Endodermal cell (in vitro differentiated cells): ENCODE measurements at regions not wholly inside any gene's neighbourhood (a gene's known extent, or its start where the extent isn't known, plus 50 kb on each side); places are given as distances from the start of the nearest gene placed in this dataset.

Source experiments
- DNase-seq: peaks from one replicate; pipeline ENCODE4 v3.0.0-alpha.2; 2017
- H3K27ac ChIP-seq: 2 replicates; pipeline ENCODE4 v1.5.1; 2013; ENCODE audit warnings: mild to moderate bottlenecking, low read depth, low read length, moderate library complexity
- H3K27me3 ChIP-seq: 2 replicates; pipeline ENCODE4 v1.6.1; 2013; ENCODE audit warnings: mild to moderate bottlenecking, low read length, moderate library complexity; ENCODE audit not compliant: insufficient read depth, control insufficient read depth, poor library complexity, severe bottlenecking
- H3K36me3 ChIP-seq: 2 replicates; pipeline ENCODE4 v1.7.0; 2013; ENCODE audit warnings: mild to moderate bottlenecking, low read length, moderate library complexity; ENCODE audit not compliant: control insufficient read depth, insufficient read depth
- H3K4me1 ChIP-seq: one replicate; pipeline ENCODE4 v1.7.0; 2013; ENCODE audit warnings: low read length; ENCODE audit not compliant: control insufficient read depth, insufficient read depth
- H3K4me3 ChIP-seq: 2 replicates; pipeline ENCODE4 v1.5.1; 2013; ENCODE audit warnings: mild to moderate bottlenecking, low read length, moderate library complexity
- H3K9ac ChIP-seq: 2 replicates; pipeline ENCODE4 v1.6.1; 2013; ENCODE audit warnings: mild to moderate bottlenecking, low read length, moderate library complexity; ENCODE audit not compliant: poor library complexity, severe bottlenecking; ENCODE audit errors: extremely low read depth
- H3K9me3 ChIP-seq: 2 replicates; pipeline ENCODE4 v1.6.1; 2013; ENCODE audit warnings: mild to moderate bottlenecking, low read length, moderate library complexity; ENCODE audit not compliant: control insufficient read depth
- H3K27ac Mint-ChIP-seq: 2 replicates; pipeline ENCODE4 v1.8.0; 2020; ENCODE audit warnings: mixed read lengths
- H3K27me3 Mint-ChIP-seq: 2 replicates; pipeline ENCODE4 v1.8.0; 2021; ENCODE audit warnings: mild to moderate bottlenecking, mixed read lengths; ENCODE audit not compliant: insufficient read depth
- H3K36me3 Mint-ChIP-seq: 2 replicates; pipeline ENCODE4 v1.8.0; 2020; ENCODE audit warnings: low read depth, mixed read lengths
- H3K4me1 Mint-ChIP-seq: 2 replicates; pipeline ENCODE4 v1.8.0; 2020; ENCODE audit warnings: mixed read lengths
- H3K4me3 Mint-ChIP-seq: 2 replicates; pipeline ENCODE4 v1.8.0; 2020; ENCODE audit warnings: mild to moderate bottlenecking, moderate library complexity, mixed read lengths
- H3K9me3 Mint-ChIP-seq: 2 replicates; pipeline ENCODE4 v1.8.0; 2020; ENCODE audit warnings: mild to moderate bottlenecking, mixed read lengths
- WGBS, 2 experiments: methylation state at CpG; one replicate each; pipeline versions ENCODE4 v1.1.5 to v1.1.7; 2013; ENCODE audit warnings: missing lambda C conversion rate in 2 of 2, mixed read lengths in 1 of 2; ENCODE audit not compliant: insufficient coverage in 1 of 2, insufficient read length in 1 of 2; 5-methylcytosine and 5-hydroxymethylcytosine counted together
- TF ChIP-seq, protein P1 (sequence below): fragments of 200-600 bp; sonication (generic); conservative IDR thresholded peaks from 2 replicates; pipeline ENCODE4 v1.5.0; 2021; ENCODE audit warnings: antibody characterized with exemption, mild to moderate bottlenecking

DNA sequence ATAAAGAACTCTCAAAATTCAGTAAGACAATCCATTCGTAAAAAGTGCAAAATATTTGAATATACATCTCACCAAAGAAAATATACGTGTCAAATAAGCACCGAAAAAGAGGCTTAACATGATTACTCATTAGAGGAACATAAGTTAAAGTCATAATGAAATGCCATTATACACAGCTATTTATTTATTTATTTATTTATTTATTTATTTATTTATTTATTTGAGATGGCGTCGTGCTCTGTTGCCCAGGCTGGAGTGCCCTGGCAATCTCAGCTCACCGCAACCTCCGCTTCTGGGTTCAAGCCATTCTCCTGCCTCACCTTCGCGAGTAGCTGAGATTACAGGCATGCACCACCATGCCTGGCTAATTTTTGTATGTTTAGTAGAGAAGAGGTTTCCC lies 203.6 kb upstream of the UBASH3B start:
- Histone ChIP-seq H3K27ac (no peak overlapping the region), H3K27me3 (no peaks in the 10 kb centered on the region), H3K36me3 (no peaks in the 10 kb centered on the region), H3K4me3 (no peak overlapping the region), H3K9ac (no peak overlapping the region), H3K9me3 (no peaks in the 10 kb centered on the region), H3K4me1 (no peaks in the 10 kb centered on the region)
- no peak for DNase-seq
- WGBS, 2 experiments, result 98 to 100% methylated on average over 1 to 9 of the region's 9 CpGs
- H3K27ac Mint-ChIP-seq, result no peak overlapping the region
- H3K9me3 Mint-ChIP-seq, result no peaks in the 10 kb centered on the region
- TF ChIP-seq, protein P1, sequence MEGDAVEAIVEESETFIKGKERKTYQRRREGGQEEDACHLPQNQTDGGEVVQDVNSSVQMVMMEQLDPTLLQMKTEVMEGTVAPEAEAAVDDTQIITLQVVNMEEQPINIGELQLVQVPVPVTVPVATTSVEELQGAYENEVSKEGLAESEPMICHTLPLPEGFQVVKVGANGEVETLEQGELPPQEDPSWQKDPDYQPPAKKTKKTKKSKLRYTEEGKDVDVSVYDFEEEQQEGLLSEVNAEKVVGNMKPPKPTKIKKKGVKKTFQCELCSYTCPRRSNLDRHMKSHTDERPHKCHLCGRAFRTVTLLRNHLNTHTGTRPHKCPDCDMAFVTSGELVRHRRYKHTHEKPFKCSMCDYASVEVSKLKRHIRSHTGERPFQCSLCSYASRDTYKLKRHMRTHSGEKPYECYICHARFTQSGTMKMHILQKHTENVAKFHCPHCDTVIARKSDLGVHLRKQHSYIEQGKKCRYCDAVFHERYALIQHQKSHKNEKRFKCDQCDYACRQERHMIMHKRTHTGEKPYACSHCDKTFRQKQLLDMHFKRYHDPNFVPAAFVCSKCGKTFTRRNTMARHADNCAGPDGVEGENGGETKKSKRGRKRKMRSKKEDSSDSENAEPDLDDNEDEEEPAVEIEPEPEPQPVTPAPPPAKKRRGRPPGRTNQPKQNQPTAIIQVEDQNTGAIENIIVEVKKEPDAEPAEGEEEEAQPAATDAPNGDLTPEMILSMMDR, result no peak
- H3K4me1 Mint-ChIP-seq, result no peaks in the 10 kb centered on the region
- H3K4me3 Mint-ChIP-seq, result no peak overlapping the region
- no peaks in the 10 kb centered on the region for H3K36me3 Mint-ChIP-seq
- no peaks in the 10 kb centered on the region for H3K27me3 Mint-ChIP-seq

- Histone ChIP-seq H3K4me1 (no peaks in the 10 kb centered on the region), H3K9ac (no peak overlapping the region), H3K27me3 (no peaks in the 10 kb centered on the region), H3K36me3 (no peaks in the 10 kb centered on the region), H3K4me3 (no peak overlapping the region), H3K9me3 (no peaks in the 10 kb centered on the region), H3K27ac (peak overlapping the region; percentile 93)
- Mint-ChIP-seq H3K36me3 (no peaks in the 10 kb centered on the region), H3K27ac (no peak overlapping the region), H3K9me3 (no peaks in the 10 kb centered on the region), H3K27me3 (no peaks in the 10 kb centered on the region), H3K4me1 (peaks cover 13% of the 10 kb centered on the region), H3K4me3 (no peak overlapping the region)
- no peak for DNase-seq
- 28 to 43% methylated on average over 2 to 3 of the region's 3 CpGs for WGBS, 2 experiments
- TF ChIP-seq, protein P1, result no peak
These were observed 213.9 kb upstream of the UBASH3B start for GRCh38 chr11:122441666-122442035.

DNA sequence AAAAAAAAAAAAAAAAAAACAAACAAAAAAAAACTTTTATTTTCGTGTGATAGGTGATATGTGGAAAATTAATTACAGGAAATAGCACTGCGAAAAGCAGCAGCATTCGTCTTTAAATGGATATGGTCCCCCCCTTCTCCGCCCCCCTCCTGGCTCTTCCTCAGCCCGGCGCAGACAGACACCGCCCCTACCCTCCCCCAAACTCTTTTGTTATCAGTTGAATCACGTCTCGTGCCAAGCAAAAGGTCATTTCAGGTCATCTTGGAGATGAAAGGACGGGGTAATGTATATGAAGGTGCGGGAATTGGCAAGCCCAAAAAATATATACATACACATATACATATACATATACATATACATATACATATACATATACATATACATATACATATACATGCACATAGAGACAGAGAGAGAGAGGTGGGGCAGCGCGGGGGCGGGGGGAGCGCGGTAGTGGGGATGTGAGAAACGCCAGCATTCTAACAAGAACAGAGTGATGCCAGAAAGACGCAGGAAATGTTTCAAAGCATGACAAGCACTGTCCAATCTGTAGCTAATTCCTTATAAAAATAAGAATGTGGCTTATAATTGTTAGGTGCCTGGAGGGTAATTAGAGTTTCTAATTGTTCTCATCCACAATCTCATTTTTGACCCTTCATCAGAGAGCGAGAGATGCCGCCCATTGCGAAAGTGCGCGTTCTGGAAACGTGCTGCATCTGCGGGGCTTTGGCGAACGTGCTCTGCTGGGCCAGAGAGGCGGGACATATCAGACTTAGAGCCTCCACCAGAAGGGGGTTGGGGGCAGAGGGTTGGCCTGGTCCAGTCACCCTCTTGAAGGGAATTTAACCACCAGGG lies 214.5 kb upstream of the UBASH3B start:
- Mint-ChIP-seq H3K36me3 (no peaks in the 10 kb centered on the region), H3K27me3 (no peaks in the 10 kb centered on the region), H3K27ac (no peak overlapping the region), H3K9me3 (no peaks in the 10 kb centered on the region), H3K4me3 (no peak overlapping the region), H3K4me1 (peaks cover 13% of the 10 kb centered on the region)
- peak; percentile 77 for DNase-seq
- TF ChIP-seq, protein P1, result no peak
- no peaks in the 10 kb centered on the region for H3K9me3 ChIP-seq
- H3K36me3 ChIP-seq, result no peaks in the 10 kb centered on the region
- H3K9ac ChIP-seq, result peak overlapping the region; percentile 65
- H3K4me1 ChIP-seq, result no peaks in the 10 kb centered on the region
- H3K27me3 ChIP-seq, result no peaks in the 10 kb centered on the region
- 6 to 9% methylated on average over 8 to 26 of the region's 28 CpGs for WGBS, 2 experiments
- H3K4me3 ChIP-seq, result peak overlapping the region; percentile 76
- H3K27ac ChIP-seq, result peak overlapping the region; percentile 93
